ENCODE measurements at regions not wholly inside any gene's neighbourhood (a gene's known extent, or its start where the extent isn't known, plus 50 kb on each side); places are given as distances from the start of the nearest gene placed in this dataset.
A peak's percentile ranks its signal among the peaks of the same experiment; 100 is the strongest.

- no peak for DNase-seq (ENCODE audit: low spot score)
- FAIRE-seq: no peak
These were observed 130.9 kb upstream of the RASGRP1 start for GRCh38 chr15:38695249-38696108.

DNA sequence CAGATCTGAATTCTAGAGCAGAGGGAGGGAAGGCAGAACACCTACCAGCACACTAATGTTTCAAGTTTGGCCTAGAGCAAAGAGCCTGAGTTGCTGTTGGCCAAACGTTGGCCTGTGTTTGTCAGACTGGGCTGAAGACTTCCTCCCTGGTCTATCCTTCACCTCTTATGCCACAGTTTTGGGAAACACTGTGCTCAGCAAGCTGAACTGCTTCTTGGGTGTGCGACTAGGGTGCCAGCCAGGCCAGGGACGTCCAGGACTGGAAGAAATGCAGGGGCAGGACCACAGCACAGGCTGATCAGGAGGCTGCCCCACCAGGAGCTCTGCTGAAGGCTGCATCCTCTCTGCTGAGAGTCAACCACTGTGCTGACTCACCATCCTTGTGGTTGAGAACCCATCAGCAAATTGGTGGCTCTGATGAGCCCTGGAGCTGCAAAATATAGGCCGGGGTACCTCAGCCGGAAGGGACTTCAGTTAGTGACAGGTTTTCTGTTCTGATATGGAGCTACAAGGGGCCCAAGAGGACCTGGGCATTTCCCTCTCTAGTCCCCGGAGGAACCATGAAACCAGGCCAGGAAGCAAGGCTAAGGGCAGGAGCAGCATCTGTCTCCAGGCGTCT is 131.6 kb upstream of the RASGRP1 start:
- DNase-seq (ENCODE audit: low spot score): peak; percentile 53
- no peak for FAIRE-seq

DNA sequence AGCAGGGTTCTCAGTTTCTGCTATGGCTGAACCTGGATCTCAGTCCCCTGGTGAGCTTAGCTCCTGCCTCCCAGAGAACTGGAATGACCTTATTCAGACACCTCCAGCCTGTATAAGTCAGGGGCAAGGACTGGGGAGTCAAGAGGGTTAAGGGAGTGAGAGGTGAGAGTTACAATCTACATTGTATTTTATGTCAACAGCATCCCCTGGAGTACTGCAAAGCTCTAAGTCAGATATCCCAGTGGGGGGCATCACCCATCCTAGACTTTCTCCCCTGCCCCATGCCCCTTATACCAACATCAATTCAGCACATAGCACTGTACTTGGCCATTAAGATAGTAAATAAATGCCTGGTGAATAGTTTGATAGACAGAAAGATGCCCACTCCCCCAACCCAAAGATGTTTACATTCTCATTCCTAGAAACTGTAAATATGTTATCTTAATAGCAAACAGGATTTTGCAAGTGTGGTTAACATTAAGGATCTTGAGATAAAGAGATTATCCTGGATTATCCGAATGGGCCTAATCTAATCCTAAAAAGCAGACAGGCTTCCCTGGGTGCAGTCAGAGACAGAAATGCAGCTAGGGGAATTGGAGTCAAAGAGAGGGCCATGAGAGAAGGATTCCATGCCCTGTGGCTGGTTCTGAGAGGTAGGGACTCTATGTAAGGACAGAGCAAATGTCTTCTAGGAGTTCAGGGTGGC is 132.3 kb upstream of the RASGRP1 start:
- FAIRE-seq: no peak
- no peak for DNase-seq (ENCODE audit: low spot score)

DNA sequence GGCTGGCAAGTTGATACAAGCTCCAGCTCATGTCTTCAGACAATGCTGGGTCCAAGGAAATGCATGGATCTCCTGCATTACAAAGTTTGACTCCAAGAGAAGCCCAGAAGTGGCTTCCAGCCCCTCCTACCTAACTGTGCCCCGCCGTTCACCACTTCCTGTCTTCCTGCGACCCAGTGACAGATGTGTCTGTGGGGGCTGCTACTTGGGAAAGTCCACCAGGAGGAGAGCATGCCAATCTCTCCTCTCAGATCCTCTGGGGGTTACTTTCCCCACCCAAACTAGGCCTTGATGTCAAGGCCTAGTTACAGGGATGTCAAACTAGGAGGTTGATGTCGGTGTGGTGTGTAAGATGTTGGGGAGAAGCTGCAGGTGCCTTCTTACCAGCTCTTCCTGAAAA is 133.6 kb upstream of the RASGRP1 start:
- FAIRE-seq: no peak
- no peak for DNase-seq (ENCODE audit: low spot score)

GRCh38 chr15:38699633-38700230 is 135.1 kb upstream of the RASGRP1 start:
- FAIRE-seq: no peak
- DNase-seq (ENCODE audit: low spot score): peak; percentile 74

GRCh38 chr15:38701149-38701548 is 136.5 kb upstream of the RASGRP1 start:
- no peak for FAIRE-seq
- DNase-seq (ENCODE audit: low spot score): no peak

- FAIRE-seq (no peak), DNase-seq (ENCODE audit: low spot score) (peak; percentile 51)
These were observed 137.7 kb upstream of the RASGRP1 start for GRCh38 chr15:38702178-38702912.

DNA sequence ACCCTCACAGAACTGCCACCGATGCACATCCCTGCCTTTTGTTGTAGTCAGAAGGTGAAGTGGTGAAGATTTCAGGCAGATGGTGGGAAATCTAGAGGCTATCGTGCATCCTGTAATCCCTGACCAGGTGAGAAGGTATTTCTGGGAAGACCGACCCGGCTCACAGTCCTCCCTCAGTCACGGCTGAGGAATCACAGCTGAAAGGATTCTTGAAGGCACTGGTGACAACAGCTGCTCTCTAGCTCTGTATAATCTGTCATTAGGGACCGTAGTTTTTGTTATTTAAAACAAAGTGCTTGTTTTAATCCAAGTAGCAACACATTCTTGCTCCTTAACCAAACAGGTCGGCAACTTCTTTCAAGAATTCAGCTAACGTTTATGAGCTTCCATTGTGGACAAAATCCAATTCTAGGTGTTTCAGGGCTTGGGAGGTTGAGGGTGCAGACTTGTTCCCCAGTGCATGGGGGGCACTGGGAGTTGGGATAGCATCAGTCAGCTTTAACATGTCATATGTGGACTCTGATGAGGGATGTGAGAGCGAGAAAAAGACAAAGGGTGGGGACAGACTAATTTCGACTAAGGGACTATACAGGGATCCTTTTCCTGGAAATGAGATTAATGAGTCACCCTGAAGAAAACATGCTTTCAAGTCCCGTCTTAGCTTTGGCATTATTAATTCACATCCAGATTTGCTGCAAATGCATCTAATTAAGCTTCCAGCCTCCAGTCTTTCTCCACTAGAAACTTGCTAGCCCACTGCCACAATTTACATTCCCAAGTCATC is 141.0 kb upstream of the RASGRP1 start:
- FAIRE-seq (no peak), DNase-seq (ENCODE audit: low spot score) (no peak)

- no peak for FAIRE-seq
These were observed 142.3 kb upstream of the RASGRP1 start for GRCh38 chr15:38706956-38707355.

GRCh38 chr15:38707802-38708671 is 143.4 kb upstream of the RASGRP1 start:
- DNase-seq (ENCODE audit: low spot score) (peak; percentile 65), FAIRE-seq (no peak)

More at GRCh38 chr15:38706956-38707355, 142.3 kb upstream of the RASGRP1 start:
- DNase-seq (ENCODE audit: low spot score): no peak

- no peak for DNase-seq (ENCODE audit: low spot score)
- FAIRE-seq: no peak
These were observed 144.1 kb upstream of the RASGRP1 start for GRCh38 chr15:38708672-38709180.

GRCh38 chr15:38709196-38709595 is 144.6 kb upstream of the RASGRP1 start:
- FAIRE-seq (no peak), DNase-seq (ENCODE audit: low spot score) (no peak)

DNA sequence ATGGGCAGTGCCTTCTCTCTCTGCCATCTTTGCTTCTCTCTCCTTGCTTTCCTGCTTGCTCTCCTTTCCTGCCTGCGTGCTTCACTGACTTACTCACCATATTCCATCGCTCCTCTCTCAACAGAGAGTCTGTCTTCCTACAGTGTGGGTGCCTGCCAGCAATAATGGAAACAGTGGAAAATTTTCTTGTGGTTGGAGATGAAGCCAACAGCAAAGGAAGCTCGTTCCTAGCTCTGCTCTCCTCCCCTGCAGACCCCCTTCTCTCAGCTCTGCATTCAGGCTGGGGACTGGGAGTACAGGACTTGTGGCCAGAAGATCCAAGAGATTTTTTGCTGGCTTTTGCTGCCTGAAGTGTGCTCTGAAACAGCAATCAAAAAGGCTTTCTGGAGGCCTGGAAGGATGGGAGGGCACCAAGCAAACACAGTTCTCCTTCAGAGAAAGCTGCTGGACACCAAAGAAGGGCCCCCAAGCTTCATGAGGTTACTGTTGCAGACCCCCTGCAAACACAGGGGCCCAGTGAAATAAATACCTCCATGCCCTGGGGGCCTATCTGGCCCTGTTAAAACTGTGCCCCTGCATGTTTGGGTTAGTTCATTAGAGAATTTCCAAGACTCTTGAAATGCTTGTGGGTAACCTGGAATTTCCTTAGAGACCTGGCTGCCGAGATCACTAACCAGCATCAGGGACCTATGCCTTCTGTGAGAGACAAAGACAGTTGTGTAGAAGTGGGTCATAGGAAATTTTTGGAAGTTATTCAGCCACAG is 149.9 kb upstream of the RASGRP1 start:
- FAIRE-seq: no peak
- DNase-seq (ENCODE audit: low spot score): peak; percentile 78

GRCh38 chr15:38720893-38721567 is 156.4 kb upstream of the RASGRP1 start:
- no peak for DNase-seq (ENCODE audit: low spot score)
- no peak for FAIRE-seq

DNA sequence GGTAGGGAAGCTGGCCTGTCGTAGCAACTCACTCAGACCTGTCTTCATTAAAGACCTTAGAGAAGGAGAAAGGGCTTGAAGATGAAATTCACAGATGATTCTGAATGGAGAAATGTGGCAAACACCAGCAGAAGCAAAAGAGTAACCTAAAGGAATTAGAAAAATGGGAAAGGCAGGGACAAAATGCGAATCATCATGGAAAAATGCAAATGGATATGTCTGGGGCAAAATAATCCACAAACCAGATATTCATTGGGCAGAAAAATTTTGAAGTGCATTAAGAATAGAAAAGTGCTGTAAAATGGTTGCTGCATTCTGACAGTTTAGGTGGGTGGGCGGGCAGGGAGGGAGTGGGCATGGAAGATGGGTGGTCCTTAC is 156.9 kb upstream of the RASGRP1 start:
- DNase-seq (ENCODE audit: low spot score): no peak

DNA sequence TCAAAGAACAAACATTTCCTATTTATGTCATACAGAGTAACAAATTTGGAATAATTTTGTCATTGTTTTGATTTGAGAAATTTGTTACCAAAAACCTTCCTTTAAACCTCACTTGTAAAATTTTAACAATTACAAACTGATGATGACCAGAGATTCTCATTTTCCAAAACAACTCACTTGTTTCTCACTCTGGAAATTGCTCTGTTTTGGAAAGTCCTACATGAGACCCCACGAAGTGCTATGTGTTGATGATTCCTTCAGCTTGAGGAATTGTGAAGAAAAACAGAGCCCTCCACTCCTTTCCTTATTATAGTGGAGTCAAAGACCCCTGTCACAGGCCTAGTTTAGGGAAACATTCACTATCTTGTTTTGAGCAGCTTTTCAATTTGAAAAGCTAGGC is 157.6 kb upstream of the RASGRP1 start:
- DNase-seq (ENCODE audit: low spot score): no peak
- no peak for FAIRE-seq

More for the DNA sequence above, 156.9 kb upstream of the RASGRP1 start:
- no peak for FAIRE-seq

- FAIRE-seq (no peak), DNase-seq (ENCODE audit: low spot score) (no peak)
These were observed 160.2 kb upstream of the RASGRP1 start for GRCh38 chr15:38724827-38725226.

DNA sequence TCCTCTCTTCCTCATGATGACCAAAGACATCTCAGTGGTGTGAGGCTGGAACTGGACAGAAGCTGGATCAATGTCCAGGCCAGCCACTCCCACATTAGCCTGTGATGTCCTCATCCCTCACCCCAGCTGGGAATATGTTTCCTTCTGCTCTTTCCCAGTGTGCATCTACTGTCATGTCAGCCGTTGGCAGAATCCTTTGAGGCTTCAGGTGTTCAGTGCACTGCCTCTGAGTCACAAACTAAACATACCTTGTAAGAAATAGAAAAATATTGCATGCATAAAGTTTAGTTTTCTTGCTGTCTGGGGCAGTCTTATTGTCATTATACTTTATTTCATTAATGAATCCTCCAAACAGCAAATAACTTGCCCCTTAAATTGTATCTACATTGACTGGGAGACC is 161.6 kb upstream of the RASGRP1 start:
- FAIRE-seq (no peak), DNase-seq (ENCODE audit: low spot score) (no peak)
